ENCODE measurements at regions not wholly inside any gene's neighbourhood (a gene's known extent, or its start where the extent isn't known, plus 50 kb on each side); places are given as distances from the start of the nearest gene placed in this dataset.

DNA sequence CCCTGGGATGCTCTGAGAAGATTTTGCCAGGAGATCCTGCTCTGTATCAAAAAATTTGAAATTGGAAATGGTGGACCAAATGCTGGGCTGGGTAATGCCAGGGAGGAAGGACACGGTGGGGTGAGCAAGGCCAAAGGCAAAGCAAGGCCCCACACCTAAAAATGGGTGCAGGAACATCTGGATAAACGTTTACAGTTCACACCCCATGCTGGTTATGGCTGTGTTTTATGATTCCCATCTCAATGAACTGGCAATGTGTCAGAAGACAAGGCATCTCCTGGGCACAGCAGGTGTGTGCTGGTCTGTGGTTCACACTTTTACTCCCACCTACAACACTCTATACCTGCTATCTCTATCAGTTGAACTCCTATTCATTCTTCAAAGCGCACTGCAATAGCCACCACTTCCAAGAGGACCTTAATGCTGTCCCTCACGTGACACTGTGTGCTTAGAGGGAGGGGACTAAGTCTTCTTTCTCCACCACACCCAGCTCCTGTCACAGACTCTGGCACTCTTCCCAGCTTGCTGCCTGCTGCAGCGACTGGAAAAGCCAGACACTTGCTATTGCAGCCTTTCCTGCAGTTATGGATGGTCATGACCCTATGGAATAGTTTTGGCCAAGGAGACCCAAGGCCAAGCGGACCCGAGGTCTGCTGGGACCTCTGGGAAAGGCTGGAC lies 277.5 kb downstream of the CTTN start:
- no peak overlapping the region for H3K9ac ChIP-seq (ENCODE audit: low read depth in 1 of 2, low read length in 2 of 2)
- no peak overlapping the region for H3K4me3 ChIP-seq (ENCODE audit: low read depth in 1 of 3, low read length in 3 of 3)
- TF ChIP-seq RXRA (IDR thresholded peaks at IDR 0.05) = no peak
- TF ChIP-seq EGR1 (IDR thresholded peaks at IDR 0.05; ENCODE audit: low read depth in 2 of 2) = no peak
- TF ChIP-seq, protein P1, sequence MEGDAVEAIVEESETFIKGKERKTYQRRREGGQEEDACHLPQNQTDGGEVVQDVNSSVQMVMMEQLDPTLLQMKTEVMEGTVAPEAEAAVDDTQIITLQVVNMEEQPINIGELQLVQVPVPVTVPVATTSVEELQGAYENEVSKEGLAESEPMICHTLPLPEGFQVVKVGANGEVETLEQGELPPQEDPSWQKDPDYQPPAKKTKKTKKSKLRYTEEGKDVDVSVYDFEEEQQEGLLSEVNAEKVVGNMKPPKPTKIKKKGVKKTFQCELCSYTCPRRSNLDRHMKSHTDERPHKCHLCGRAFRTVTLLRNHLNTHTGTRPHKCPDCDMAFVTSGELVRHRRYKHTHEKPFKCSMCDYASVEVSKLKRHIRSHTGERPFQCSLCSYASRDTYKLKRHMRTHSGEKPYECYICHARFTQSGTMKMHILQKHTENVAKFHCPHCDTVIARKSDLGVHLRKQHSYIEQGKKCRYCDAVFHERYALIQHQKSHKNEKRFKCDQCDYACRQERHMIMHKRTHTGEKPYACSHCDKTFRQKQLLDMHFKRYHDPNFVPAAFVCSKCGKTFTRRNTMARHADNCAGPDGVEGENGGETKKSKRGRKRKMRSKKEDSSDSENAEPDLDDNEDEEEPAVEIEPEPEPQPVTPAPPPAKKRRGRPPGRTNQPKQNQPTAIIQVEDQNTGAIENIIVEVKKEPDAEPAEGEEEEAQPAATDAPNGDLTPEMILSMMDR (IDR thresholded peaks at IDR 0.05; ENCODE audit: low read depth, low read length, missing input control) = no peak
- TF ChIP-seq FOXA2 (IDR thresholded peaks at IDR 0.05) = no peak
- TF ChIP-seq, protein P2, sequence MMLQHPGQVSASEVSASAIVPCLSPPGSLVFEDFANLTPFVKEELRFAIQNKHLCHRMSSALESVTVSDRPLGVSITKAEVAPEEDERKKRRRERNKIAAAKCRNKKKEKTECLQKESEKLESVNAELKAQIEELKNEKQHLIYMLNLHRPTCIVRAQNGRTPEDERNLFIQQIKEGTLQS (IDR thresholded peaks at IDR 0.05) = no peak
- no peak for TF ChIP-seq NR2F2 (IDR thresholded peaks at IDR 0.05)
- H3K27ac ChIP-seq (ENCODE audit: low read depth in 1 of 2, low read length in 2 of 2) = no peak overlapping the region
- 74% methylated on average over 7 of the region's 7 CpGs for WGBS
- no peaks in the 10 kb centered on the region for H3K4me1 ChIP-seq (ENCODE audit: control insufficient read depth in 4 of 4, insufficient read depth in 4 of 4, low read length in 3 of 4)
- H3K36me3 ChIP-seq (ENCODE audit: control insufficient read depth in 4 of 4, insufficient read depth in 3 of 4, low read depth in 1 of 4, low read length in 3 of 4) = no peaks in the 10 kb centered on the region
- no peaks in the 10 kb centered on the region for H3K9me3 ChIP-seq (ENCODE audit: control insufficient read depth in 4 of 4, low read length in 3 of 4)
- DNase-seq (ENCODE audit: low spot score) = no peak
- no peaks in the 10 kb centered on the region for H3K27me3 ChIP-seq (ENCODE audit: control insufficient read depth in 4 of 4, insufficient read depth in 4 of 4, low read length in 3 of 4)

DNA sequence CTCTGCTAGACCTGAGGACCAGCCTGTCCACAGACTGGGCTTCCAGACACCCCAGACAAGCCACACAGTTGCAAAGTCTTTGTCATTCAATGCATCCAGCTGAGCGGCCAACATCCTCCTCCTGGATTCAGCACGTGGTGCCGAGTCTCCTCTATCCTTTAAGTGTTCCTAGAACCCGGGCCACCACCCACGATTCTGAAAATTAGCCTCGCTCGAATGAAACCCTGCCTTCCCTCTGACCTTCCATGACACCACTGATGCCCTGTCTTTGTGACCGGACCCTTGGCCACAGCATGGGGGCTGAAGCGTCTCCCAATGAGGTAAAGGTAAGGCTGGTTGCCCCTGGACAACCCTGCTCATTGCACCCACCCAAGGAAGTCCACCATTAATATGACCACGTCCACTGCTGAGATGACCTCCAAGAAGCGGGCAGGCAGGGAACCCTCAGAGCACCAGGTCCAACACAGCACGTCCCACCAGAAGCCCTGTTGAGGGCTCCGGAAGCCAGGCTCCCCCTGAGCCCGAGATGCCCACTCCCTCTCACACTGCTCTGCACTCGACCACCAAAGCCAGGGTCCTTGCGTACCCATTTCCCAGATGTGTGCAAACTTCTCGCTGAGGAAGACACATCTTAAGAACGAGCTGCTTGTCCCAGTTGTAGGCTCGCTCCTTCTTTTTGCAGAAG lies 279.0 kb downstream of the CTTN start:
- DNase-seq (ENCODE audit: low spot score) = no peak
- Histone ChIP-seq H3K36me3 (ENCODE audit: control insufficient read depth in 4 of 4, insufficient read depth in 3 of 4, low read depth in 1 of 4, low read length in 3 of 4) (no peaks in the 10 kb centered on the region), H3K4me3 (ENCODE audit: low read depth in 1 of 3, low read length in 3 of 3) (no peak overlapping the region), H3K4me1 (ENCODE audit: control insufficient read depth in 4 of 4, insufficient read depth in 4 of 4, low read length in 3 of 4) (no peaks in the 10 kb centered on the region), H3K9me3 (ENCODE audit: control insufficient read depth in 4 of 4, low read length in 3 of 4) (no peaks in the 10 kb centered on the region), H3K9ac (ENCODE audit: low read depth in 1 of 2, low read length in 2 of 2) (no peak overlapping the region), H3K27me3 (ENCODE audit: control insufficient read depth in 4 of 4, insufficient read depth in 4 of 4, low read length in 3 of 4) (no peaks in the 10 kb centered on the region), H3K27ac (ENCODE audit: low read depth in 1 of 2, low read length in 2 of 2) (no peak overlapping the region)
- TF ChIP-seq FOXA1 (IDR thresholded peaks at IDR 0.05) (no peak), HNF4G (IDR thresholded peaks at IDR 0.05) (no peak)
- TF ChIP-seq, protein P1 (IDR thresholded peaks at IDR 0.05; ENCODE audit: low read depth, low read length, missing input control) = no peak
- 93% methylated on average over 19 of the region's 19 CpGs for WGBS

DNA sequence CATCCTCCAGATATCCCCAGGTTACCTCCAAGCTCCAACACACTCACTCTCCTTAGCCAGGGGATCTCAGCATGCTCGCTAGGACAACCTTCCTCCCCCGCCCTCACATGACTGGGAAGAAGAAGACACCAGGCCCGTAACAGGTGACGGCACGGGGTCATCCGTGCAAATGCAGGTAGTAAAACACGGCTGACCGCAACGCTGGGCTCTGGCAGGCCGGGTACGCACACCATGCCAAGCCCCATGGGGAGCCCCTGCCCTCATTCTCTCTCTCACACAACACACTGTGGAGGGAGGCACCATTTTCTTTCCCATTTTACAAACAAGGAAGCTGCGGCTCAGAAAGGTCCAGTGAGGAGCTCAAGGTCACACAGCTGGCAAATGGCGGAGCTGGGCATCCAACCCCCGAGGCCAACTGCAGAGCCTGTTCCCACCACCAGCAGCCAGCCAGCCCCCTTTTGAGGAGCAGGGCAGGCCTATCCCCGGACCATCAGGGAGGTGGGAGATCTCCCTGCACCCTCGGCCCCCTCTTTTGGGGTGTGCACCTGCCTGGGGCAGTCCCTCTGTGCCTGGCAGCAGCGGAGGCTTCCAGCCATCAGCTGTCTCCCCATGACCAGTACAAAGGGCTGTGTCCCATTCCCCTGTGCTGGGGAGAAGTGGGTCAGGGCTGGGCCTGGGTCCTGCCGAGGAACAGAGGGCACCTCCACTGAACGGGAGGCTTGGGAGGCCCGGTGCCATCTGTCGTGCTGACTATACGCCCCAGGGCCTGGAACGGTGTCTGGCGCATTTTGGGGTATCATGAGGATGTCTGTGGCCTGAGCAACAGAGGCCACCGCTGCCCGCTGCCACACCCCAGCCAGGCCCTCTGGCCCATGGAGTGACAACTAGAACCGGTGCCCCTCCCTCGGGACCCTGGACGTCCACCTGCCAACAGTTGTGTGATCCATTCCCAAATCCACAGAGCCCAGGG lies 280.9 kb downstream of the CTTN start:
- Histone ChIP-seq H3K9me3 (ENCODE audit: control insufficient read depth in 4 of 4, low read length in 3 of 4) (no peaks in the 10 kb centered on the region), H3K4me1 (ENCODE audit: control insufficient read depth in 4 of 4, insufficient read depth in 4 of 4, low read length in 3 of 4) (no peaks in the 10 kb centered on the region), H3K27me3 (ENCODE audit: control insufficient read depth in 4 of 4, insufficient read depth in 4 of 4, low read length in 3 of 4) (no peaks in the 10 kb centered on the region), H3K9ac (ENCODE audit: low read depth in 1 of 2, low read length in 2 of 2) (no peak overlapping the region), H3K36me3 (ENCODE audit: control insufficient read depth in 4 of 4, insufficient read depth in 3 of 4, low read depth in 1 of 4, low read length in 3 of 4) (no peaks in the 10 kb centered on the region), H3K27ac (ENCODE audit: low read depth in 1 of 2, low read length in 2 of 2) (no peak overlapping the region), H3K4me3 (ENCODE audit: low read depth in 1 of 3, low read length in 3 of 3) (no peak overlapping the region)
- DNase-seq (ENCODE audit: low spot score) = no peak
- TF ChIP-seq, protein P1 (IDR thresholded peaks at IDR 0.05; ENCODE audit: low read depth, low read length, missing input control) = no peak
- no peak for TF ChIP-seq EGR1 (IDR thresholded peaks at IDR 0.05; ENCODE audit: low read depth in 2 of 2)
- TF ChIP-seq GABPA (IDR thresholded peaks at IDR 0.05 in 1 of 2, conservative IDR thresholded peaks at IDR 0.05 in 1 of 2) = no peak
- no peak for TF ChIP-seq HNF4A (conservative IDR thresholded peaks at IDR 0.05)
- no peak for TF ChIP-seq YY1 (IDR thresholded peaks at IDR 0.05)
- TF ChIP-seq, protein P3, sequence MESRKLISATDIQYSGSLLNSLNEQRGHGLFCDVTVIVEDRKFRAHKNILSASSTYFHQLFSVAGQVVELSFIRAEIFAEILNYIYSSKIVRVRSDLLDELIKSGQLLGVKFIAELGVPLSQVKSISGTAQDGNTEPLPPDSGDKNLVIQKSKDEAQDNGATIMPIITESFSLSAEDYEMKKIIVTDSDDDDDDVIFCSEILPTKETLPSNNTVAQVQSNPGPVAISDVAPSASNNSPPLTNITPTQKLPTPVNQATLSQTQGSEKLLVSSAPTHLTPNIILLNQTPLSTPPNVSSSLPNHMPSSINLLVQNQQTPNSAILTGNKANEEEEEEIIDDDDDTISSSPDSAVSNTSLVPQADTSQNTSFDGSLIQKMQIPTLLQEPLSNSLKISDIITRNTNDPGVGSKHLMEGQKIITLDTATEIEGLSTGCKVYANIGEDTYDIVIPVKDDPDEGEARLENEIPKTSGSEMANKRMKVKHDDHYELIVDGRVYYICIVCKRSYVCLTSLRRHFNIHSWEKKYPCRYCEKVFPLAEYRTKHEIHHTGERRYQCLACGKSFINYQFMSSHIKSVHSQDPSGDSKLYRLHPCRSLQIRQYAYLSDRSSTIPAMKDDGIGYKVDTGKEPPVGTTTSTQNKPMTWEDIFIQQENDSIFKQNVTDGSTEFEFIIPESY (IDR thresholded peaks at IDR 0.05) = no peak
- TF ChIP-seq HNF4G (IDR thresholded peaks at IDR 0.05) = no peak
- WGBS = 96% methylated on average over 29 of the region's 29 CpGs

Data from liver (tissue), 8 donors.